ENCODE measurements at regions not wholly inside any gene's neighbourhood (a gene's known extent, or its start where the extent isn't known, plus 50 kb on each side); places are given as distances from the start of the nearest gene placed in this dataset.
"Not testable (repeated sequence)": the region's sequence is repeated elsewhere in the genome, so short reads cannot be mapped to it uniquely, and the experiment has no call there.

- DNase-seq: not testable (repeated sequence)
Observed at GRCh38 chr16:16624367-16624766, 245.4 kb downstream of the NPIPA7 start.

GRCh38 chr16:16625140-16625539 lies 246.2 kb downstream of the NPIPA7 start:
- not testable (repeated sequence) for DNase-seq

GRCh38 chr16:16627865-16628264 lies 248.9 kb downstream of the NPIPA7 start:
- not testable (repeated sequence) for DNase-seq

GRCh38 chr16:16638231-16638630 lies 259.3 kb downstream of the NPIPA7 start:
- not testable (repeated sequence) for DNase-seq

- not testable (repeated sequence) for DNase-seq
Observed at GRCh38 chr16:16638714-16639113, 259.8 kb downstream of the NPIPA7 start.

- DNase-seq: not testable (repeated sequence)
Observed at GRCh38 chr16:16643828-16644227, 264.9 kb downstream of the NPIPA7 start.

GRCh38 chr16:16648002-16648401 lies 269.1 kb downstream of the NPIPA7 start:
- DNase-seq: not testable (repeated sequence)

GRCh38 chr16:16672180-16672812 lies 293.4 kb downstream of the NPIPA7 start:
- DNase-seq: not testable (repeated sequence)

- not testable (repeated sequence) for DNase-seq
Observed at GRCh38 chr16:16674820-16675219, 295.9 kb downstream of the NPIPA7 start.

GRCh38 chr16:16721849-16722248 lies 342.9 kb downstream of the NPIPA7 start:
- not testable (repeated sequence) for DNase-seq

- DNase-seq: not testable (repeated sequence)
Observed at GRCh38 chr16:16722666-16723065, 343.7 kb downstream of the NPIPA7 start.

GRCh38 chr16:16723819-16724519 lies 345.0 kb downstream of the NPIPA7 start:
- DNase-seq: not testable (repeated sequence)

GRCh38 chr16:16727048-16727447 lies 348.1 kb downstream of the NPIPA7 start:
- not testable (repeated sequence) for DNase-seq

GRCh38 chr16:16742573-16742972 lies 363.6 kb downstream of the NPIPA7 start:
- not testable (repeated sequence) for DNase-seq

GRCh38 chr16:16754992-16755667 lies 376.2 kb downstream of the NPIPA7 start:
- DNase-seq: not testable (repeated sequence)

- no peak for DNase-seq
Observed at GRCh38 chr16:16763449-16763848, 384.5 kb downstream of the NPIPA7 start.

GRCh38 chr16:16770717-16771116 lies 391.8 kb downstream of the NPIPA7 start:
- not testable (repeated sequence) for DNase-seq

- no peak for DNase-seq
Observed at GRCh38 chr16:16774389-16774788, 395.4 kb downstream of the NPIPA7 start.

GRCh38 chr16:16778332-16778731 lies 399.4 kb downstream of the NPIPA7 start:
- no peak for DNase-seq

- DNase-seq: no peak
Observed at GRCh38 chr16:16780588-16780987, 401.6 kb downstream of the NPIPA7 start.

- DNase-seq: no peak
Observed at GRCh38 chr16:16782153-16782552, 403.2 kb downstream of the NPIPA7 start.

- no peak for DNase-seq
Observed at GRCh38 chr16:16788004-16788403, 409.1 kb downstream of the NPIPA7 start.

GRCh38 chr16:16790597-16790996 lies 411.7 kb downstream of the NPIPA7 start:
- DNase-seq: no peak

Measured in fibroblast of skin of scalp (primary cell).